Ishikawa (cell line): ENCODE measurements at regions not wholly inside any gene's neighbourhood (a gene's known extent, or its start where the extent isn't known, plus 50 kb on each side); places are given as distances from the start of the nearest gene placed in this dataset.

Experiments used
- CEBPB ChIP-seq: IDR thresholded peaks from 2 replicates; pipeline ENCODE4 v1.6.1; 2012
- CREB1 ChIP-seq: IDR thresholded peaks from 2 replicates; pipeline ENCODE4 v1.6.1; 2012; ENCODE audit warnings: low read depth
- EGR1 ChIP-seq: IDR thresholded peaks from 2 replicates; pipeline ENCODE4 v1.6.1; 2012
- EP300 ChIP-seq: IDR thresholded peaks from 2 replicates; pipeline ENCODE4 v1.6.1; 2012; ENCODE audit warnings: borderline replicate concordance
- FOXM1 ChIP-seq: IDR thresholded peaks from 2 replicates; pipeline ENCODE4 v1.6.1; 2012; ENCODE audit warnings: low read depth, borderline replicate concordance
- MAX ChIP-seq: IDR thresholded peaks from 2 replicates; pipeline ENCODE4 v1.6.1; 2012
- NFIC ChIP-seq: IDR thresholded peaks from 2 replicates; pipeline ENCODE4 v1.6.1; 2012
- RAD21 ChIP-seq: IDR thresholded peaks from 2 replicates; pipeline ENCODE4 v1.6.1; 2012; ENCODE audit warnings: low read depth
- TAF1 ChIP-seq: IDR thresholded peaks from 2 replicates; pipeline ENCODE4 v1.6.1; 2012; ENCODE audit warnings: low read depth, mild to moderate bottlenecking
- TCF12 ChIP-seq: IDR thresholded peaks from 2 replicates; pipeline ENCODE4 v1.6.1; 2012; ENCODE audit warnings: low read depth
- TEAD4 ChIP-seq: IDR thresholded peaks from 2 replicates; pipeline ENCODE4 v1.6.1; 2012
- USF1 ChIP-seq: IDR thresholded peaks from 2 replicates; pipeline ENCODE4 v1.6.1; 2012
- YY1 ChIP-seq: IDR thresholded peaks from 2 replicates; pipeline ENCODE4 v1.6.1; 2012; ENCODE audit warnings: low read depth
- ZBTB7A ChIP-seq: IDR thresholded peaks from 2 replicates; pipeline ENCODE4 v1.6.1; 2012; ENCODE audit warnings: low read depth
- TF ChIP-seq, protein P1 (sequence below): IDR thresholded peaks from 2 replicates; pipeline ENCODE4 v1.6.1; 2012; ENCODE audit warnings: low read depth, mild to moderate bottlenecking

- TF ChIP-seq USF1 (no peak), FOXM1 (no peak), CEBPB (no peak), NFIC (no peak), ZBTB7A (no peak), CREB1 (no peak), TEAD4 (no peak), YY1 (no peak), RAD21 (no peak), EGR1 (no peak), EP300 (no peak), MAX (no peak), TAF1 (no peak), TCF12 (no peak)
- TF ChIP-seq, protein P1, sequence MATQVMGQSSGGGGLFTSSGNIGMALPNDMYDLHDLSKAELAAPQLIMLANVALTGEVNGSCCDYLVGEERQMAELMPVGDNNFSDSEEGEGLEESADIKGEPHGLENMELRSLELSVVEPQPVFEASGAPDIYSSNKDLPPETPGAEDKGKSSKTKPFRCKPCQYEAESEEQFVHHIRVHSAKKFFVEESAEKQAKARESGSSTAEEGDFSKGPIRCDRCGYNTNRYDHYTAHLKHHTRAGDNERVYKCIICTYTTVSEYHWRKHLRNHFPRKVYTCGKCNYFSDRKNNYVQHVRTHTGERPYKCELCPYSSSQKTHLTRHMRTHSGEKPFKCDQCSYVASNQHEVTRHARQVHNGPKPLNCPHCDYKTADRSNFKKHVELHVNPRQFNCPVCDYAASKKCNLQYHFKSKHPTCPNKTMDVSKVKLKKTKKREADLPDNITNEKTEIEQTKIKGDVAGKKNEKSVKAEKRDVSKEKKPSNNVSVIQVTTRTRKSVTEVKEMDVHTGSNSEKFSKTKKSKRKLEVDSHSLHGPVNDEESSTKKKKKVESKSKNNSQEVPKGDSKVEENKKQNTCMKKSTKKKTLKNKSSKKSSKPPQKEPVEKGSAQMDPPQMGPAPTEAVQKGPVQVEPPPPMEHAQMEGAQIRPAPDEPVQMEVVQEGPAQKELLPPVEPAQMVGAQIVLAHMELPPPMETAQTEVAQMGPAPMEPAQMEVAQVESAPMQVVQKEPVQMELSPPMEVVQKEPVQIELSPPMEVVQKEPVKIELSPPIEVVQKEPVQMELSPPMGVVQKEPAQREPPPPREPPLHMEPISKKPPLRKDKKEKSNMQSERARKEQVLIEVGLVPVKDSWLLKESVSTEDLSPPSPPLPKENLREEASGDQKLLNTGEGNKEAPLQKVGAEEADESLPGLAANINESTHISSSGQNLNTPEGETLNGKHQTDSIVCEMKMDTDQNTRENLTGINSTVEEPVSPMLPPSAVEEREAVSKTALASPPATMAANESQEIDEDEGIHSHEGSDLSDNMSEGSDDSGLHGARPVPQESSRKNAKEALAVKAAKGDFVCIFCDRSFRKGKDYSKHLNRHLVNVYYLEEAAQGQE: no peak
Measured at GRCh38 chr2:53572696-53573095, 194.9 kb upstream of the CHAC2 start.

DNA sequence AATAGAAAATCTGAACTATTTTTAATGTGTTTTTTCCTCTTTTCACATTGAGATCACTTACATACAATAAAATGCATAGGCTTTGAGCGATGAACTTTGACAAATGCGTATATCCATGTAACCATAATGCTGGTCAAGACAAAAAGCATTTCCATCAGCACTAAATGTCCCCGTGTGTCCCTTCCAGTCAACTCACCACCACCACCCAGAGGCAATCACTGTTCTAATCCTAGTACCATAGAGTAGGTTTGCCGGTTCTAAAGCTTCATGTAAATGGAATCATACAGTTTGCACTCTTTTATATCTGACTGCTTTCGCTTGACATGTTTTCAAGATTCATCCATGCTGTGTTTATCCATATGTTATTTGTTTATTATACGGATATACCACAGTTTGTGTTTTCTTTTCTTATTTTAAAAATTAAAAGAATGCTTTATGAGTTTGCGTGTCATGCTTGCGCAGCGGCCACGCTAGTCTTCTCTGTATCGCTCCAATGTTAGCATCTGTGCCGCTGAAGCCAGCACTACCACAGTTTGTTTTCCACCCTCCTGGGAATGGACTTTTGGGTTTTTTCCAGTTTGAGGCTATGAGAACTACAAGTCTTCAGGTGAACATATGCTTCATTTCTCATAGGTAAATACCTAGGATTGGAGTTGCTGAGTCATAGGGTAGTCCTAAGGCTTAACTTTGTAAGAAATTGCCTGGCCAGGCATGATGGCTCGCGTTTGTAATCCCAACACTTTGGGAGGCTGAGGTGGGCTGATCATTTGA, 197.5 kb upstream of the CHAC2 start:
- no peak for TF ChIP-seq CEBPB
- TF ChIP-seq TAF1: no peak
- no peak for TF ChIP-seq RAD21
- TF ChIP-seq FOXM1: no peak
- no peak for TF ChIP-seq TEAD4

DNA sequence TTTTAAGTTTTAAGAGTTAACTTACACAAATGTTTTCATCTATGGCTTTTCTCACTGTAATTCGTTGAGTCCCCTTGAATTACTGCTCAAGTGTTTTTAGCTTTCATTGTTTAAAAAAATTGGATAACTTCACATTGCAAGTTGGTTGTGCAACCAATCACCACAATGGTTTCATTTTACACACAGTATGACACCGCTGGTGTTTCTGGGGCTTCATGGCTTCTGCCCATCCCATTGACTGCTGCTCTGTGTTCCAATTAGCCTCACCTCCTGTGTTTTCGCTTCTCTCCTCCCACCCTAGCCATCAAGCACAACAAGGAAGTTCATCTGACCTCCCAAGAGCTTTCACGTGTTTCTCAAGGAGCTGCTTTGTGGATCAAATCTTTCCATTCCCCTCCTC, 199.1 kb upstream of the CHAC2 start:
- peak; percentile 73 for TF ChIP-seq CEBPB
- TF ChIP-seq FOXM1: no peak

- no peak for TF ChIP-seq NFIC
- TF ChIP-seq FOXM1: no peak
- no peak for TF ChIP-seq CREB1
- TF ChIP-seq EGR1: no peak
- no peak for TF ChIP-seq MAX
- no peak for TF ChIP-seq CEBPB
- no peak for TF ChIP-seq ZBTB7A
- no peak for TF ChIP-seq EP300
- TF ChIP-seq, protein P1: no peak
- TF ChIP-seq RAD21: no peak
- no peak for TF ChIP-seq TAF1
- TF ChIP-seq TEAD4: no peak
- no peak for TF ChIP-seq TCF12
Measured at GRCh38 chr2:53567073-53567472, 200.5 kb upstream of the CHAC2 start.

DNA sequence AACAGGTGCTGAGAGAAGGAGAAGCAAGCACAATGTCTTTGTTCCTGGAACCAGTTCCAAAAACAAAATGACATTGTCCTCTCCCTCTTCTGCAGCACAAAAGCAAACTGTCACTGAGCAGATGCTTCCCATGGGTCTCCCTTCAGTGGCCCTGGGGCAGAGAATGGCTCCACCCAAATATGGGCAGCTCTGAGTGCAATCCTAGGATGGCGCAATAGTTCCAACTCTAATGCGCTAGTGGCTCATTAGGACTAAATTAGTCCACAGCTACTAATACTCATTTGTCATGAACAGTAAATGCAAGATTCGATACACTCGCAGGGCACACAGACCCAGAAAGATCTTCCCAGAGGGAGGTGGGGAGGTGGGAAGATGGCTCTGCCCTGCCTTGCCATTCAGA, 205.2 kb upstream of the CHAC2 start:
- TF ChIP-seq EGR1: no peak
- TF ChIP-seq CEBPB: 0 out of 2 replicates have a peak, but pooled peaks have one; percentile 45

- TF ChIP-seq YY1 (no peak), EP300 (no peak), NFIC (no peak), CREB1 (no peak), FOXM1 (no peak), RAD21 (no peak), TCF12 (no peak), CEBPB (no peak), USF1 (no peak), MAX (no peak), ZBTB7A (no peak), TAF1 (no peak), TEAD4 (no peak), EGR1 (no peak)
- TF ChIP-seq, protein P1: no peak
Measured at GRCh38 chr2:53561155-53561554, 206.4 kb upstream of the CHAC2 start.
